Muscle of back (tissue), 3 donors: ENCODE measurements at regions not wholly inside any gene's neighbourhood (a gene's known extent, or its start where the extent isn't known, plus 50 kb on each side); places are given as distances from the start of the nearest gene placed in this dataset.
"Not testable (repeated sequence)": the region's sequence is repeated elsewhere in the genome, so short reads cannot be mapped to it uniquely, and the experiment has no call there.

Experiments used
- DNase-seq, 3 donors: peaks; one replicate each; pipeline versions ENCODE4 v3.0.0 to v3.0.0-alpha.2; 2013

DNA sequence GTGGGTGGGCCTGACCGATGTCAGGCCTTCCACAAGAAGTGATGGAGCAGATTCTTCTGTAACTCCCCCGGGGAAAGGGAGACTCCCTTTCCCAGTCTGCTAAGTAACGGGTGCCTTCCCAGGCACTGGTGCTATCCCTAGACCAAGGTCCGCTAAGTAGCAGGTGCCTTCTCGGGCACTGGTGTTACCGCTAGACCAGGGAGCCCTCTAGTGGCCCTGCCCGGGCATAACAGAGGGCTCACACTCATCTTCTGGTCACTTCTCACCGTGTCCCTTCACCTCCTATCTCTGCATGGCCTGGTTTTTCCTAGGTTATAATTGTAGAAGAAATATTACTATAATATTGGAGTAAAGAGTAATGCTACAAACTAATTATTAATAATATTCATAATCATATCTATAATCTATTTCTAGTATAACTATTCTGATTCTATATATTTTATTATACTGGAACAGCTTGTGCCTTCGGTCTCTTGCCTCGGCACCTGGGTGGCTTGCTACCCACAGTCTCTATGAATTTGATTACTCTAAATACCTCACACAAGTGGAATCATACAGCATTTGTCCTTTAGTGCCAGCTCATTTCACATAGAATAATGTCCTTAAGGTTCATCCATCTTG, 1378.7 kb downstream of the XPNPEP1 start:
- peak; percentile 28 to 63 (median 53) for DNase-seq

DNA sequence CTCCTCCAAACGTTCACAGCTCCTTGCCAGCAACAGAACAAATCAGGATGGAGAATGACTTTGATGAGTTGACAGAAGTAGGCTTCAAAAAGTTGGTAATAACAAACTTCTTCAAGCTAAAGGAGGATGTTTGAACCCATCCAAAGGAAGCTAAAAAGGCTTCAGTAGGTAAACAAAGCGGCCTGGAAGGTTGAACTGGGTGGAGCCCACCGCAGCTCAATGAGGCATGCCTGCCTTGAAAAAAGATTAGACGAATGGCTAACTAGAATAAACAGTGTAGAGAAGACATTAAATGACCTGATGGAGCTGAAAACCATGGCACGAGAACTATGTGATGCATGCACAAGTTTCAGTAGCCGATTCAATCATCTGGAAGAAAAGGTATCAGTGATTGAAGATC, 1369.0 kb upstream of the SORCS1 start:
- DNase-seq: not testable (repeated sequence)

DNA sequence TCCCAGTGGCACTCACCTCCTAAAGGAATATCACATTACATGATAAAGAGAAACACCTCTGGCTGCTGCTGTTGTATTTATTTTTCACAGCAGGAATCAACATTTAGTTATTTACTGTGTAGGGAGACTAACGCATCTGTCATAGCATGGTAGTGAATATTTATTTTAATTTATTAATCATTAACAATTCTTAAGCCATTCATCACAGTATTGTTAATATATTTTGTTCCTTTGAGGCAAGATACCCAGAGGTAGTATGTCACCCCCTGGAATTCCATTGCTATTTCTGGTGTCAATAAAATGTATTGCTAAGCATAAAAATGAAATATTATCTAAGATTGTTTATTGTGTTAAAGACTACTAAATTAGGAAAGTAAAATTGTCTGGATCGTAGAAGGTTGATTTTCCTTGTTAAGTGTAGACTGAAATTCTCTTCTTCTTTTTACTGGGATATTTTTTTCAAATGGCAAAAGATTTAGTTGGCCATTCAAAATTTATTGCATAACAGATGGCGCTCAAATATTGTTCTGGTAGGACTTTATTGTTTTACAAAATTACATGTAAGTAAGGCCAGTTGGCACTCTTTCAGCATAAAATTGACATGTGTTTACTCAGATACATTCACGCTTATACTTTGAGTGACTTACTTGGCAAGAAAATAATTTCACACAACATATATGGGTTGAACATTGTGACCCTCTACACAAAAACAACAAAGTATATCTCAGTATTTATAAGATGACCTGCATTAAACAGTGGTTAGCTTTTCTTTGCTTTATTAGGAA, 1358.7 kb upstream of the SORCS1 start:
- no peak for DNase-seq

DNA sequence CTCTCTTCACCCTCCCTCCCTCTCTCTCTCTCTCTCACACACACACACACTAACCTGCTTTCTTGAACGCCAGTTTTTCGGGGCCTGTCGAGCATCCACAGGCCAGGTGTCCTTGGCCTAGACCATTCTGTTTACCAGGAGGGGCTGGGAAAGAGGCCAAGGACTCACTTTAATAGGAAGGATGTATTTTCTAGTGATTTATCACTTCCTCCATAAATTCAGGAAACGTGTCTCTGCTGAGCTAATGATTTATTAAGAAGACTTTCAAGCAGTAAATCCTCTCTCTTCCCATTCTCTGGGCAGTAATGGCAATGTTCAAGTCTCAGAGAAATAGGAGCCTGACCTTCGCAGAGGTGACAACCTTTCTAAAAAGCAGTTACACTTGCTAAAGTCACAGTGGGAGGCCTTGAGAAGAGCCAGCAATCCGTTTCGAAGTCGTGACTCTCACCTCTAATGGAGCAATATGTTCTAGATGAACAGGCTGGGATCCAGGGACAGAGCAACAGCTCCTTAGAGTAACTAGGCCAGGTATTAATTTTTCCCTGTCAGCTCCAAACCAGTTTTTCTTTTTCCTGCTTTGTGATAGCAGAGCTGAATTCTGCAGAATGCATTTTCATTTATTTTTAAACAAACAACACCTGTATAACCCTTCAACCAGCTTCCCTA, 1357.5 kb upstream of the SORCS1 start:
- no peak for DNase-seq

DNA sequence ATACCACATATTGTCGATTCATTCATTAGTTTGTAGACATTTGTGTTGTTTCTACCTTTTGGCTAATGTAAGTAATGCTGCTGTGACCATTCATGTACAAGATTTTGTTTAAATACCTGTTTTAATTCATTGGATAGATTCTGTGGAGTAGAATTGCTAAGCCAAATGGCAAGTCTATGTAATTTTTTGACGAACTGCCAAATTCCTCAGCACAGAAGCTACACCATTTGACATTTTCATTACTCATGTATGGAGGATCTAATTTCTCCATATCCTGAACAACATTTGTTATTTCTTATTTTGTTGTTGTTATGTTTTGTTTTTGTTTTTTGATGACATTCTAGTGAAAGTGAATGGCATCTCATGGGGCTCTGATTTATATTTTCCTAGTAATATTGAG, 1351.3 kb upstream of the SORCS1 start:
- no peak for DNase-seq

DNA sequence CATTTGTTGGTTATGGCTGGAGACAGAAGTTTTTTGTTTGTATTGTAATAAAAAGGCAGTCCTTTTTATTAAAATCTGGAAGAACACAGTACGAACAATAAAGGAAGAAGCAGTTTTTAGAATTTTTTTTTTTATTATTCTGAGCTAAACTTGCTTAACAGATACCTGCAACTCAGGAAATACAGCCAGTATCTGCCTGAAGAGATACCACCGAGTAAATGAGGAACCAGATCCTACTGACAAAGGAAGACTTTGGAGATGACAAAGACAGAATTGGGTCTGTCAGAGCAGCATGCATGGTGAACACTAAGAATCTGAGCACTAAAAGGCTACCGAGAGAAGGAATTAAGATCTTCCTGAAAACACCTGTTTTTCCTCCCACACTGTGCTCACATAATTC, 1335.9 kb upstream of the SORCS1 start:
- DNase-seq: no peak

DNA sequence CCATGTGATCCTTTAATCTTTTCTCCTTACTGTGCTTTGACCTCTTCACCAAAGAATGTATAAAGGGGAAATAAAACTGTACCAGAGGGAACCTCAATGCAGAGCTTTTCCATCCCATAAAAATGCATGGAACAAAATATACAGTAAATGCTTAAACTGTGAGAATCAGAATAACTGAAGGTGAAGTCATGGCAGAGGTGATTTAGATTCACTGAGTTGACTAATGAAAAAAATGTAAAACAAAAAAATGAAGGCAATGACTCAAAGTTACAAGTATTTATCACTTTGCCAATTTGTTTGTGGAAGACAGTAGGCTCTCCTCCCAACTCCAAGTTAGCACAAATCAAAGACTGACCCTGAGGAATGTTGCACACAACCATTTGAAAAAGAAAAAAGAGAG, 1331.6 kb upstream of the SORCS1 start:
- DNase-seq: peak in 1 of 3 donors; percentile 8

DNA sequence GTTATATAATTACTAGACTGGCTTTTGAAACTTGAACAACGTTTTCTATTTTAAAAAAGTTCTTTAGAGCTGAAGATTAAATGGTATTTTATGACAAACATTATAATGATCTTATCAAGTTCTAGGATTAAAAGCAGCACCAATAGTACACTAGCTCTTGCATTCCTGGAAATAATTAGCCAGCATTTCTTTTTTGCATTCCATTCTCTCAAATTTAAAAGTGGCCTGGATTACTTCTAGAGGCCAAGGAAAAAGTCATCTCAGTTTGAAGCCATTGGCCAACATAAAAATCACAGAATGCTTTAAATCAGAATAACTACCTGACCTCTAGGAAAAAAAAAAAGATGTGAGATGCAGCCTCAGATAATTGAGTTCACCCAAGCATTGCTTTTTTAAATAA, 1326.4 kb upstream of the SORCS1 start:
- DNase-seq: no peak

DNA sequence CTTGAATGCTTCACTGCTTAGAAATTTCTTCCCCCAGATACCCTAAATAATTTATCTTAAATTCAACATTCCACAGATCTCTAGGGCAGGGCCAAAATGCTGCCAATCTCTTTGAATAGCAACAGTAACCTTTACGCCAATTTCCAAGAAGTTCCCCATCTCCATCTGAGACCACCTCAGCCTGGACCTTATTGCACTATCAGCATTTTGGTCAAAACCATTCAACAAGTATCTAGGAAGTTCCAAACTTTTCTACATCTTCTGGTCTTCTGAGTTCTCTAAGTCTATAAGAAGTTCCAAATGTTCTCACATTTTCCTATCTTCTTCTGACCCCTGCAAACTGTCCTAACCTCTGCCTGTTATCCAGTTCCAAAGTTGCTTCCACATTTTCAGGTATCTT, 1306.9 kb upstream of the SORCS1 start:
- DNase-seq: no peak

DNA sequence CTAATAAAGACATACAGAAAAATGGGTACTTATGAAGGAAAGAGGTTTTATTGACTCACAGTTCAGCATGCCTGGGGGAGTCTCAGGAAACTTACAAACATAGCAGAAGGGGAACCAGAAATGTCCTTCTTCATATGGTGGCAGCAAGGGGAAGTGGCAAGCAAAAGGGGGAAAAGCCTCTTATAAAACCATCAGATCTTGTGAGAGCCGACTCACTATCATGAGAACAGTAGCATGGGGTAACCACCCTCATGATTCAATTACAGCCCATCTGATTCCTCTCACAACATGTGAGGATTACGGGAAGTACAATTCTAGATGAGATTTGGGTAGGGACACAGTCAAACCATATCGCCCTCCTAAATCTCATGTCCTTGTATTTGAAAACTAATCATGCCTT, 1305.4 kb upstream of the SORCS1 start:
- no peak for DNase-seq

DNA sequence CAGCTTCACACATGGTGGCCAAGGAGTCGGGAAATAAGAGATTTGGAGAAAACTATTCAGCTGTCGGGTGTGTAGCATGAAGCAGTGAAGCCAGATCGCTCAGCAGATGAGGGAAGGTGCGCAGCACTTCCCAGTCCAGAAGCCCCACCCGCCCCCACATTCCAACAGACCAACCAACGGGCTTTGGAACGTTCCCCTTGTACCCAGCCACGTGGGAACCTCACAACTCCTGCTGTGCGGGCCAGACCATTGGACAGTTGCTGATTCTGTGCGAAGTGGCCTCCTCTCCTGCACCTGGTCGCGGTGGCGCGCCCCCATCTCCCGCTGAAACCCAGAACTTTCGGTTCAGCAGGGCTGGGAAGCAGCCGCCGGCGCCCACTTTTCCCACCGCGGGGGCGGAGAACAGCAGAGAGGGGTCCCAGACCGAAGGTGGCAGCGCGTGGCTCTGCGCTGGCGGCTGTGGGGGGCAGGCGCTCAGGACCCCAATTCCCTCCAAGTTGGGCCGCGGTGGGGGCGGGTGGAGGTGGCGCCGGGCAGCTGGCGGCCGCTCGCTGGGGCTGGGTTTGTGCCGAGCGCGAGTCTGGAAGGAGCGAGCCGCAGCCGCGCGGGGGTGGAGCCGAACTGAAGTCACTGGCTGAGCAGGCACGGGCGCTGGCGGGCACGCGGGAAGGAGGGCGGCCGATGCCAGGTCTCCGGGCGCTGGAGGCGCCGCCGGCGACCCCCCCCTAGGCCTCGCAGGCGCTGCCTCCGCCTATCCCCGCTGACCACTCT, 1301.5 kb upstream of the SORCS1 start:
- DNase-seq: peak in 2 of 3 donors; percentile 38 to 65

DNA sequence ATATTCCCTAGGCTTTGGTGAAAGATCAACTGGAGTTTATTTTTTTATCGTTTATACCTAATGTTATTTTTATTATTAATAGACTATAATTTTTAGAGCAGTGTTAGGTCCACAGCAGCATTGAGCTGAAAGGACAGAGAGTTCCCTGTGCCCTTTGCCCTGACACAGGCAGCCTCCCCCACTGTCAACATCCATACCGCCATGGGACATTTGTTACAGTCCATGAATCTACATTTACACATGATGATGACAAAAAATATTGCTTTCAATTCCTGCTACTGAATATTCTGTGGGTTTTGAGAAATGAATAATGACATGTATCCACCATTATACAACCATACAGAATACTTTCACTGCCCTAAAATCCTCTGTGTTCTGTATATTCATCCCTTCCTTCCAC, 1297.5 kb upstream of the SORCS1 start:
- DNase-seq: no peak

DNA sequence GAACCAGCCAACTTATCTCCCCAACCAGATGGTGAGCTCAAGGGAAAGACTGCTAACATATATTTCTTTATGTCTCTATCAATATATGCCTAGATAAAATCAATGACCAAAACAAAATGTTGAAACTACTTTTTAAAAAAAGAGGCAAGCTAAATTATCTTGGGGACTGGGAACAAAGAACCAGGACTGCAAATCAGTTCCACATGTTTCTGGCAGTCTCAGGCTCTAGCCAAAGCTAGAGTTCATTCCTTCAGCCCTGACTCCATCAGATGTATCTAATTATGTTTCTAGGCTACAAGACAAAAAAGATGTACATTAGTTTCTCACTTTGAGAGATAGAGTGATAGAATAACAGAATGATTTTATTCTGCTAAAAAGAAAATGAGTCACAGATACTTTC, 1290.3 kb upstream of the SORCS1 start:
- DNase-seq: peak; percentile 65 to 83 (median 83)

DNA sequence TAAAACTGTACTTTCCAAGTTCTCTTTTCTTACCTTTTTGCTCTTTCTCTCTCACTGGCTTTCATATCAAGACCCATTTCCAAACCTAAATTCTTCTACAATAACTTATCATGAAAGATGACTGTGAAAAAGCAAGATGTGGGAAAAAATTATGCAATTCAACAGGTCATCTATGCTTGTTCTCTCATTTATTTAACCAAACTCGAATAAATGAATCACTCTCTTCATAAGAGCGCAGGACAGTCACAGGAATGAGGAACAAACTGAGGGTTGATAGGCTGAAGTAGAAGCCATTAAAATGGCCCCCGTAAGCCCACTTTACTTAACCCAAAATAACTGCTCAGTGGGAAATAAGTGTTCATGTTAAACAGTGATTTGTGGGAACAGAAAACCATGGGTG, 1289.7 kb upstream of the SORCS1 start:
- DNase-seq: no peak

DNA sequence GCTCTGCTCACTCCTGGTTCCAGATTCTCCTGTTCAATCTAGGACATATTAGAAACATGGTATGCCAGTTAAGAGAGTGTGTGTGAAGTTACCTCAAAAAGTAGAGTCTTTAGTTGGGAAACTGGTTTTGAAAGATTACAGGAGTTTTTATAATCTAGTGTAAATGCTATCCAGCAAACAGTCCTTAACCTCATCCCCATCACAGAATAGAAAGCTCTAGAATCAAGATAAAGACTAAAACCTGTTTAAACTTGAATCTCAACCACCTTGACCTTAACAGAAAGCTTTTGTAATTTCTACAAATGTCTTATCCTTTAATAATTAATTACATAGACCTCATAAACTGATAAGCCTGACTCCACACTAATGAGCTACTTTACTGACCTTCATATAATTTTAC, 1288.7 kb upstream of the SORCS1 start:
- DNase-seq: no peak

DNA sequence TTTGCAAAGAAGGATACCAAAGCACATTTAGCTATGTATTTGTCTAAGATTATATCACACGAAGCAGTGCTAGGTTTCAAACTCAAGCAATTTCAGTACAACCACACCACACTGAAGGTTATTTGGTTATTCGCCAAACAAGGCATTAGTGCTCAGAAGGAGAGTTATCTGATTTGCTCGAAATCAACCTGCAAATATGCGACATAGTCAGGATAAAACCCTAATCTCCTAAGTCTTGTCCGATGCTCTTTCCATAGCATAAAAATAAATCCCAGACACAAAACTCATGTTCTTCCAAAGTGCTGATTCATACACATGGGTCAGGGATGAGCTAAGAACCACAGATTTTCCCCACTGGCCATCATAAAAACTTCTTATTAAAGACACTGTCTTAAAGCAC, 1288.0 kb upstream of the SORCS1 start:
- no peak for DNase-seq

DNA sequence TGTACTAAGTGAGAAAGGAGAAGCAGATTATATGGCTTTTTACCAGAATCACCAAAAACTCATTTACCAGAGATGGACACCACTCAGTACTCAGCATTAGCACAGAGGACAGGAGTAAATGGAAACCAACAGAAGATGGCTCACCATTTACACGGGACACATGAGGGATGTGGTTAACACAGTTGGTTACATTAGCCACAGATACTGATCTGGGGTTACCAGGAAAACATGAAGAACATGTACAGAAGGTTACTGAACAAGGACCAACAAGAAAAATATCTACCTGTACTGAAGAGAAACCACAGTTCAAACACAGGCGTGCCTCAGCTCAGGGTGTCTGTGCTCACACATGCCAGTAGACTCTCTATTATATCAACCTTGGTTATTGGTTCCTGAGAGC, 1285.8 kb upstream of the SORCS1 start:
- no peak for DNase-seq

DNA sequence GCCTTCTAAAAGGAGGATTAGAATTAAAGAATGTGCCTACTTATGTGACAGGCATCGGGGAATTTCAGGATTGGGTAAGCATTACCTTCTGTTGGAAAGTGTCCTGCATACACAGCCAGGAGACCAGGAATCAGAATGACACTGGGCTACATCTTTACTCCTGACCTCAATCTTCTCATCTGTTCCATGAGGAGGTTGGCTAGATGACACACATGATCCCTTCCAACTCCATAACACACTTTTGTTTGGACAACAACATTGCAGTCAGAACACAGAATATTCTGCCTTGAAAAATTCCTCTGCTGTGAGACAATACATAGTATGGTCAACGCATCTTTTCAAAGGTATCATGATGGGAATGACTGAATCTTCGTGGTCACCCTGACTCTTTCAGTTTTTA, 1281.2 kb upstream of the SORCS1 start:
- DNase-seq: peak in 1 of 3 donors; percentile 36

DNA sequence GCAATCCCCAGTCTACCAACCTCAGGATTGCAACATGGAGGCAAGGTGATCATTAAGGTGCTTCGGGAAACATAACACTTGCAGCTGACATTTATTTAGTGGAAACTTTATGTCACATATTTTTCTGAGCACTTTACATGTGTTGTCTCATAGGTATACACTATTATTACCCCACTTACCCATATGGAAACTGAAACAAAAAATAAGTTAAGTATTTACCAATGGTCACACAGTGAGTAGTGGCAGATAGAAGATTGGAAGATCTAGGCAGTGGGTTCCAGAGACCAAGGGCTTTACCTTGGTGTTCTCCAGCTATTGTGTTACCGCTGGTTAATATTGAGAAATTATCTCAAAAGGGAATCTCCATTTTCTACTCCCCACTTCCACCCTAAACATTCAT, 1279.1 kb upstream of the SORCS1 start:
- no peak for DNase-seq

DNA sequence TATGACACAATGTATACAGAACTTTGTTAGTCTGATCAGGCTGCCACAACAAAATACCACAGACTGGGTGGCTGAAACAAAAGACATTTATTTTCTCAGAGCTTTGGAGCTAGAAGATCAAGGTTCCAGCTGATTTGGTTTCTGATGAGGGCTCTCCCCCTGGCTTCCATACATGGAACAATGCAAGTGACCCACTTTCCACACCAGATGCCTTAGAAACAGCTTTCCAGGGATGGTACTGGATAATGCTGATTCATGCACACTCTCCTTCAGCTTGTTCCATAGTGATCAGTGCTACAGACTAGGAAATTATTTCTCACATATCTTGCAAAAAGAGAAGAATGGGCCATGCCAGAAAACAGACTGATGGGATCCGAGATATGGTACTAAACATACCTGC, 1274.9 kb upstream of the SORCS1 start:
- DNase-seq: no peak

DNA sequence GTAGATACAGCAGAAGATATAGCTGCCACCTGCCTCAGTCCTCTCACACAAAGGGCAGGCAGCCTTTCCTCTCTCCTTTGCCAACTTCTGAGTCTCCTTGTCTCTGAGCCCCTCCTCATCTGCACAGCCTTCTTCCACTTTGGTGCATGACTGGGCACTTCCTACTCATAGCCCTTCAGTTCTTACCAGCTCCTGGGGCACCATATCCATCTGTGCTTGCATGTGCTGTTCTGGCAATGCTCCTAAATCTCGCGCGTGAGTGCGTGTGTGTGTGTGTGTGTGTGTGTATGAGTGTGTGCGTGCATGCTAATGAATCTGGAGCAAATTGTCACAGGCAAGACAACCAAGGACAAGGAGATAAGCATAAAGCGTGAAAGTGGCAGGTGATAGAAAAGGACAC, 1271.6 kb upstream of the SORCS1 start:
- no peak for DNase-seq

DNA sequence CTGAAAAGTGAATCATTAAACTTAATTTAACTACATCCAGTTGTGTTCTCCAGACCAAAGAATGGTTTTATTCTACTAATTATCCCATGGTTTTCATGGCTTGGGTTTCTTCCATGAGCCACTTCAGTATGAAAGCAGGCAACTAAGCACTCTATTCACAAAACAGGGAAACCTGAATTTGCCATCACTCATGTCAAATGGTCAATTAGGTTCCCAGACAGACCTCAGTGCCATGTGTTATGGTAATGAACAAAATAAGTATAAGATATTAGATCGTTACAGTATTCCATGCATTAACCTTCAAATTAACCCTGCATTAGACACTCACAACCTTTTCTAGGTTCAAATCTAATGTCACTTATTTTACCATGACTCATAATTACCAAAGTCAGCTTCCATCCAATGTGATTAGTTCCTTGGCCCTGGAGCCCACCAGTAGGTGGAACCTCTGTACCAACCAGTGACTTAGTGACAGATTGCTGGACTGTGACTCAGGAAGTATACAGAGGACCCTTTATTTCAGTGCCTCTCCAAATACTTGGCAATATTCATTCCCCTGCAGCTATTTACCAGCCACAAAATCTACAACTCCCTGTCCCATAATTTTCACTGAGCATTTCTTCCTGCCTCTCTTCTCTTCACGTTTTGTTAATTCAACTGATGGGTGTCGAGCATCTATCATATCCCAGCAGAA, 1270.2 kb upstream of the SORCS1 start:
- DNase-seq: no peak
